ENCODE measurements at regions not wholly inside any gene's neighbourhood (a gene's known extent, or its start where the extent isn't known, plus 50 kb on each side); places are given as distances from the start of the nearest gene placed in this dataset.

GRCh38 chr6:76840041-76840745, 623.1 kb downstream of the HTR1B start:
- intact Hi-C loops (cut with micrococcal nuclease; ENCODE audit: unreplicated experiment) (no loop called here), in situ Hi-C loops (cut with HindIII; ENCODE audit: low pct_unique_long_range_greater_than_20kb, low sequenced_read_pairs) (no loop called here)
- Histone ChIP-seq H3K27me3 (ENCODE audit: control insufficient read depth, insufficient read depth, low read length) (no peaks in the 10 kb centered on the region), H3K4me1 (ENCODE audit: control insufficient read depth, insufficient read depth, low read length) (no peaks in the 10 kb centered on the region), H3K4me3 (ENCODE audit: low read depth in 2 of 2, low read length in 2 of 2) (no peak overlapping the region), H3K27ac (ENCODE audit: low read length) (no peak overlapping the region), H3K36me3 (ENCODE audit: control insufficient read depth, insufficient read depth, low read length) (no peaks in the 10 kb centered on the region), H3K9me3 (ENCODE audit: control insufficient read depth, insufficient read depth, low read depth, low read length) (no peaks in the 10 kb centered on the region)
- CTCF ChIA-PET: interaction anchor here (0.6 kb wide), 1 partner anchor 132 kb away, joined by 3 read pairs; no protein-coding TSS in a partner anchor
- ATAC-seq (no peak), DNase-seq (ENCODE audit: low read depth, low spot score) (no peak)
- TF ChIP-seq, protein P1, sequence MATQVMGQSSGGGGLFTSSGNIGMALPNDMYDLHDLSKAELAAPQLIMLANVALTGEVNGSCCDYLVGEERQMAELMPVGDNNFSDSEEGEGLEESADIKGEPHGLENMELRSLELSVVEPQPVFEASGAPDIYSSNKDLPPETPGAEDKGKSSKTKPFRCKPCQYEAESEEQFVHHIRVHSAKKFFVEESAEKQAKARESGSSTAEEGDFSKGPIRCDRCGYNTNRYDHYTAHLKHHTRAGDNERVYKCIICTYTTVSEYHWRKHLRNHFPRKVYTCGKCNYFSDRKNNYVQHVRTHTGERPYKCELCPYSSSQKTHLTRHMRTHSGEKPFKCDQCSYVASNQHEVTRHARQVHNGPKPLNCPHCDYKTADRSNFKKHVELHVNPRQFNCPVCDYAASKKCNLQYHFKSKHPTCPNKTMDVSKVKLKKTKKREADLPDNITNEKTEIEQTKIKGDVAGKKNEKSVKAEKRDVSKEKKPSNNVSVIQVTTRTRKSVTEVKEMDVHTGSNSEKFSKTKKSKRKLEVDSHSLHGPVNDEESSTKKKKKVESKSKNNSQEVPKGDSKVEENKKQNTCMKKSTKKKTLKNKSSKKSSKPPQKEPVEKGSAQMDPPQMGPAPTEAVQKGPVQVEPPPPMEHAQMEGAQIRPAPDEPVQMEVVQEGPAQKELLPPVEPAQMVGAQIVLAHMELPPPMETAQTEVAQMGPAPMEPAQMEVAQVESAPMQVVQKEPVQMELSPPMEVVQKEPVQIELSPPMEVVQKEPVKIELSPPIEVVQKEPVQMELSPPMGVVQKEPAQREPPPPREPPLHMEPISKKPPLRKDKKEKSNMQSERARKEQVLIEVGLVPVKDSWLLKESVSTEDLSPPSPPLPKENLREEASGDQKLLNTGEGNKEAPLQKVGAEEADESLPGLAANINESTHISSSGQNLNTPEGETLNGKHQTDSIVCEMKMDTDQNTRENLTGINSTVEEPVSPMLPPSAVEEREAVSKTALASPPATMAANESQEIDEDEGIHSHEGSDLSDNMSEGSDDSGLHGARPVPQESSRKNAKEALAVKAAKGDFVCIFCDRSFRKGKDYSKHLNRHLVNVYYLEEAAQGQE (IDR thresholded peaks at IDR 0.05; ENCODE audit: insufficient read depth in 1 of 2, low read depth in 2 of 2, low read length in 1 of 2): no peak
- no peak for TF ChIP-seq SIN3A (IDR thresholded peaks at IDR 0.05; ENCODE audit: borderline replicate concordance, insufficient read depth, low read depth, low read length)
- no peak for TF ChIP-seq POLR2AphosphoS5 (IDR thresholded peaks at IDR 0.05; ENCODE audit: low read depth, low read length)
- TF ChIP-seq TCF7L2 (IDR thresholded peaks at IDR 0.05; ENCODE audit: low read depth, low read length): no peak
- no peak for TF ChIP-seq CTCF (IDR thresholded peaks at IDR 0.05)
- no TSS peak for BruUV-seq (replicated peaks)
- POLR2A ChIA-PET: no interaction called here

DNA sequence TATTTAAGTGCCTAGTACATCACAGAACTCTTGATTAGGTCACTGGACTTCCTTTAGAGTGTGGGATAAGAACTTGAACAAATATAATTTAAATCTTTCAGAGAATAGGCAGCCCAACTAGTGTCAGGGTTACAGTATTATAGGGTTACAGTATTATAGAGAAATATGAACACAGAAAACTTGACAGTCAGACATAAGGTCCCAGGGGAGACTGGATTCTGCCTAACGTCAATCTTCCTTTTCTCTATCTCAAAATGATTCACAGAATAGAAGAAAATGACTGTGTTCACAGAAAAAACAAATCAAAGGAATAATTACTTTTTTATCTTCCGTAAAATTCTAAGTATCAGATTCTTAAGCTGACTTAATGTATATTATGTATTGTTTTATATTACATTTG, 623.8 kb downstream of the HTR1B start:
- ATAC-seq (no peak), DNase-seq (ENCODE audit: low read depth, low spot score) (no peak)
- intact Hi-C loops (cut with micrococcal nuclease; ENCODE audit: unreplicated experiment): no loop called here
- H3K4me1 ChIP-seq (ENCODE audit: control insufficient read depth, insufficient read depth, low read length): no peaks in the 10 kb centered on the region
- ChIA-PET POLR2A (no interaction called here), CTCF (no interaction called here)
- H3K4me3 ChIP-seq (ENCODE audit: low read depth in 2 of 2, low read length in 2 of 2): no peak overlapping the region
- TF ChIP-seq, protein P1 (IDR thresholded peaks at IDR 0.05; ENCODE audit: insufficient read depth in 1 of 2, low read depth in 2 of 2, low read length in 1 of 2): no peak
- TF ChIP-seq POLR2AphosphoS5 (IDR thresholded peaks at IDR 0.05; ENCODE audit: low read depth, low read length) (no peak), CTCF (IDR thresholded peaks at IDR 0.05) (no peak), SIN3A (IDR thresholded peaks at IDR 0.05; ENCODE audit: borderline replicate concordance, insufficient read depth, low read depth, low read length) (no peak), TCF7L2 (IDR thresholded peaks at IDR 0.05; ENCODE audit: low read depth, low read length) (no peak)
- no peaks in the 10 kb centered on the region for H3K9me3 ChIP-seq (ENCODE audit: control insufficient read depth, insufficient read depth, low read depth, low read length)
- H3K36me3 ChIP-seq (ENCODE audit: control insufficient read depth, insufficient read depth, low read length): no peaks in the 10 kb centered on the region
- no peak overlapping the region for H3K27ac ChIP-seq (ENCODE audit: low read length)
- in situ Hi-C loops (cut with HindIII; ENCODE audit: low pct_unique_long_range_greater_than_20kb, low sequenced_read_pairs): no loop called here
- H3K27me3 ChIP-seq (ENCODE audit: control insufficient read depth, insufficient read depth, low read length): no peaks in the 10 kb centered on the region
- BruUV-seq (replicated peaks): no TSS peak

All from Panc1 (cell line).